MG63 (cell line): ENCODE measurements at regions not wholly inside any gene's neighbourhood (a gene's known extent, or its start where the extent isn't known, plus 50 kb on each side); places are given as distances from the start of the nearest gene placed in this dataset.

Experiments
- DNase-seq: peaks from one replicate; pipeline ENCODE4 v3.0.0-alpha.2; 2020
- H3K27me3 ChIP-seq: fragments of 250-450 bp; sonication (Bioruptor Pico); 2 replicates; pipeline ENCODE4 v1.5.1; 2020; ENCODE audit warnings: mild to moderate bottlenecking, moderate library complexity
- H3K36me3 ChIP-seq: fragments of 250-450 bp; sonication (Bioruptor Pico); 2 replicates; pipeline ENCODE4 v1.5.1; 2020; ENCODE audit warnings: mild to moderate bottlenecking, moderate library complexity
- H3K4me3 ChIP-seq: fragments of 250-450 bp; sonication (Bioruptor Pico); 2 replicates; pipeline ENCODE4 v1.5.1; 2020; ENCODE audit warnings: mild to moderate bottlenecking, moderate library complexity
- H3K9me3 ChIP-seq: fragments of 250-450 bp; sonication (Bioruptor Pico); 2 replicates; pipeline ENCODE4 v1.5.1; 2020; ENCODE audit warnings: mild to moderate bottlenecking, moderate library complexity

DNA sequence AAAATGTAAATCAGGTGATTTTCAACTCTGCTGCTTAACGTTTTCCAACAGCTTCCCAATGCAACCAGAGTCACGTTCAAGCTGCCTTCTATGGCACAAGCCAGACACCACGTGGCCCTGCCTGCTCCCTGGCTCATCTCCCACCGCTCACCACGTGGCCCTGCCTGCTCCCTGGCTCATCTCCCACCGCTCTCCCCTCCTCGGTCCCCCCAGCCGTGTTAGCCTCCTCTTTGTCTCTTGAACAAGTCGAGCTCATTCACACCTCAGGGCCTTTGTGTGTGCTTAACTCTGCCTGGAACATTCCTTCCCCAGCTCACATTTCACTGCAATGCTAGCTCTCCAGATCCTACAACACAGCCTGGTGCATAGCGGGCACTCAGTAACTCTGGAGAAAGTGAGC, 307.6 kb downstream of the CTTN start:
- Histone ChIP-seq H3K27me3 (no peaks in the 10 kb centered on the region), H3K36me3 (no peaks in the 10 kb centered on the region), H3K4me3 (no peak overlapping the region), H3K9me3 (no peaks in the 10 kb centered on the region)
- no peak for DNase-seq

DNA sequence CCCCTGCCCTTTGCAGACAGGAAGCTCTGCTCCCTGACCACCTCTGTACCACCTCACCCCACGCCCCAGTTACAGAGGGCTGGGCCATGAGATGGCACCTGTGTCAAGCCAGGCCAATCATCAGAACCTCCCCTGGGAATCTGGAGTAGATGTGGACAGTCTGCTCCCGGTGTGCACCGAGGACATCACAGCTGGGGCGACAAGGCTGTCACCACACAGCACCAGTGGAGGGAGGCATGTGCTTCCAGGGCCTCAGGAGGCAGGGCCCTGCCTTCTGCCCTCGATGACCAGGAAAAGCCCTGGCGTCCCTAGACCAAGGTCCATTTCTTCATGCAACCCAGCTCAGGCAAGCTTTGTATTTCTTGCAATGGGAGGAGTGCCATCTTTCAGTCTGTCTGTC, 309.5 kb downstream of the CTTN start:
- H3K36me3 ChIP-seq: no peaks in the 10 kb centered on the region
- H3K9me3 ChIP-seq: no peaks in the 10 kb centered on the region
- DNase-seq: no peak
- no peaks in the 10 kb centered on the region for H3K27me3 ChIP-seq
- no peak overlapping the region for H3K4me3 ChIP-seq

DNA sequence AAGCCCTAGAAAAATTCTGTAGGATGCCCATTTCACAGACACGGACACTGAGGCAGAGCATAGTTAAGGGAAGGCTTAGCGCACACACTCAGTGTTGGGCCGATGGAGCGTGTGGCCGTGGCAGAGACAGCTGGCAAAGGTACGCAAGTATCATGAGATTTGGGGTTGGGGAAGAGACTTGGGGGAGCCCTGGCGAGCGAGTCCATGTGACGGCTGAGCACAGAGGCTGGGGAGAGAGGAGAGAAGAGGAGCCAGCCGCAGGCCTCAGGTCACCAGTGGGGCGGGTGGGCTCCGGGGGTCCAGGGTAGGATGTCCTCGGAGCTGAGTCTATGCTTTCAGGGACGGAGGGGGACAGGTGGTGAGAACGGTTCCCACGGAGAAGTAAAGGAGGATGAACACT, 311.3 kb downstream of the CTTN start:
- H3K36me3 ChIP-seq: no peaks in the 10 kb centered on the region
- DNase-seq: no peak
- no peak overlapping the region for H3K4me3 ChIP-seq
- H3K27me3 ChIP-seq: no peaks in the 10 kb centered on the region
- no peaks in the 10 kb centered on the region for H3K9me3 ChIP-seq

DNA sequence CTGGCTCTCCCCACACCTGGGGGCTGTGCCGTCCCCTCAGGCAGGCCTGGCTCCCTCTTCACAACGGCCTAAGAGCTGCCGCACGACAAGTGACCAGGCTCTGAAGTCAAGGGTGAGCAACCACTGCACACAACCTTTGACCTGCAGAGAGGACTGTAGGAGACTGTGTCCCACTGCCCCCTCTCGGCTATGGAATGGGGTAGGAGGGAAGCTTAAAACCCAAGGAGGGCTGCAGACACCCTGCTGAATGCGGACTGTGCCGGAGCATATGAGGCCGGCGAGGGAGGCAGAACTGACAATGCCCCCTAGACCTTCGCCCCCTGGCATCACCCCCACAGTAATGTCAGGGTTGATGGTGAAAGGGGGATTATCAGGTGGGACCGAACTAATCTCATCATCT, 311.9 kb downstream of the CTTN start:
- Histone ChIP-seq H3K4me3 (no peak overlapping the region), H3K36me3 (no peaks in the 10 kb centered on the region), H3K9me3 (no peaks in the 10 kb centered on the region)

DNA sequence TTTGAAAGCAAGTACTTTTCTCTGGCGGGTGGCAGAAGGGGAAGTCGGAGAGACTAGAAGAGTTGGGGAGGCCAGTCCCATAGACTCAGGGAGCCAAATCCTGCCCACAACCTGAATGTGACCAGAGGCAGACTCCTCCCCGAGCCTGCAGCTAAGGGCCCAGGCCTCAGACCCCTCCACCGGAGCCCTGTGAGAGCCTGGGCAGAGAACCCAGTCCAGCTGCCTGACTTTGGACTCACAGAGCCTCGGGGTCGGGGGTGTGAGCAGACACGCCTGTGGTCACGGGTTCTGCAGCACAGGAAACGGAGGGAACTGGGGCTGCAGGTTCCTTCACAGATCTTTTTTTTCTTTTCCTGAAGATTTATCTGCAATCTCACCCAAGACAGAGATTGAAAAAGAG, 312.3 kb downstream of the CTTN start:
- Histone ChIP-seq H3K9me3 (no peaks in the 10 kb centered on the region), H3K4me3 (no peak overlapping the region), H3K27me3 (no peaks in the 10 kb centered on the region), H3K36me3 (no peaks in the 10 kb centered on the region)
- no peak for DNase-seq

More for the DNA sequence above, 311.9 kb downstream of the CTTN start:
- no peaks in the 10 kb centered on the region for H3K27me3 ChIP-seq
- DNase-seq: no peak

DNA sequence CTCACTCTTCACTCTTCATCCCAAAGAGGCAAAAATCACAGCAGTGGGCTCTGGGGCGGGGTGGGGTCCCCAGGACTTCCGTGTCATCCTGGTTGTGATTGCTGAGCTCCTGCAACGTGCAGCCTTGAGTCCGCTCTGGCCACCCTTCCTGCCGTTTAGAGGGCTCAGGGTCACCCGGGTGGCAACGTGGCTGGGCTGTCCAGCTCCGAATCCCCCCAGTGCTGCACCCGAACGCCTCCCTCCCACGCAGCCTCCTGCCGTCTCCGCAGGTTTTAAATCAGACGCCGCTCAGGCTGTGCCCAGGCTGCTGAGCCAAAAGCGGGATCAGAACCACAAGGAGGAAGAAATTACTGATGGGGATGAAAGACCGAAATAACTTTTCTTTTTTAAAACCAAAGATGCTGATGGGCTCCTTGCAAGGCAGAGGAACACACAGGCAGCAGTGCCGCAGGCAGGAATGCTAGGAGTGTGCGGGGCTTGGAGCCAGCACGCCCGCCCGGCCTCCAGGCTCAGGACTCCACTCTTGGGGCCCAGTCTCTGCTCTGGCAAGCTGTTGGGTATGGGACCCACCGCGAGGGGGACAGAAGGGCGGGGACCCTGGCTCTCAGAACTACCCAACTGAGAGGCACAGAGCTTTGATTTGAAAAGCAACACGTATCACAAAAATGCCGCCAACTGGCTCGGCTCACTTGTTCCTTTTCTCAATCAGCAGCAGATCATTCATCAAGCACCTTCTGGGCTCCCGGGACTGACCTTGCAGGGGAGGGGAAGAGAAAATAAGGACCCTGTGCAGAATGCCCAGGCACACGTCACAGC, 313.0 kb downstream of the CTTN start:
- no peak for DNase-seq
- no peaks in the 10 kb centered on the region for H3K9me3 ChIP-seq

DNA sequence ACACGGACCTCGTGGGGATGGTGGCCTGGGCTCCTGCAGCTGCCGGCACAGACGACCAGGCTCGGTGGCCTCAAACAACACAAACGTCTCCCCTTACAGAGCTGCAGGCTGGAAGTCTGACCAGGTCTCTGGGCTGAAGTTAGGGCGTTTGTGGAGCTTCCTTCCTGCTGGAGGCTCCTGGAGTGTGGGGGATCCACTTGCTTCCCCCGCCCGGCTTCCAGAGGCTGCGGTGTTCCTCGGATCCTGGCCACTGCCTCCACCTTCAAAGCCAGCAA, 313.5 kb downstream of the CTTN start:
- Histone ChIP-seq H3K27me3 (no peaks in the 10 kb centered on the region), H3K9me3 (no peaks in the 10 kb centered on the region), H3K36me3 (no peaks in the 10 kb centered on the region), H3K4me3 (no peak overlapping the region)
- no peak for DNase-seq

More for the DNA sequence above, 313.0 kb downstream of the CTTN start:
- Histone ChIP-seq H3K27me3 (no peaks in the 10 kb centered on the region), H3K4me3 (no peak overlapping the region), H3K36me3 (no peaks in the 10 kb centered on the region)

DNA sequence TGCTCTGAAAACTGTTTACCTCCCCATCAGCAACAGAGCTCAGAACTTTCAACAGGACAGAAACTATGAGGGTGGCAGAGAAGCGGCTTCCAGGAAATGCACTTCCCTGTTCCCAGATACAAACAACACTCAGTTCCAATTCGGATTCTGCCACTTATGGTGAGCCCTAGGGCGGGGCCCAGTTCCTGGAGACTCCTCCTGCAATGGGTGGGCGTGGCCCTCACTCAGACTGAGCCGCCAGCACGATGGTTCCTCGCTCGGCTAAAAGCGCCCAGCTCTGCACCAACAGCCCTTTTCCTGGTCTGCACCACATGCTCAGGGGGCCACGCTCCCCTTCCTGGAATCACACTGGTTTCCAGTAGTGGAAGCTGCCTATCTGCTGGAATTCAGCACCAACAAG, 314.1 kb downstream of the CTTN start:
- no peak for DNase-seq
- Histone ChIP-seq H3K4me3 (no peak overlapping the region), H3K9me3 (no peaks in the 10 kb centered on the region), H3K36me3 (no peaks in the 10 kb centered on the region), H3K27me3 (0 out of 2 replicates have a peak, but pooled peaks cover 1% of the 10 kb centered on the region)

DNA sequence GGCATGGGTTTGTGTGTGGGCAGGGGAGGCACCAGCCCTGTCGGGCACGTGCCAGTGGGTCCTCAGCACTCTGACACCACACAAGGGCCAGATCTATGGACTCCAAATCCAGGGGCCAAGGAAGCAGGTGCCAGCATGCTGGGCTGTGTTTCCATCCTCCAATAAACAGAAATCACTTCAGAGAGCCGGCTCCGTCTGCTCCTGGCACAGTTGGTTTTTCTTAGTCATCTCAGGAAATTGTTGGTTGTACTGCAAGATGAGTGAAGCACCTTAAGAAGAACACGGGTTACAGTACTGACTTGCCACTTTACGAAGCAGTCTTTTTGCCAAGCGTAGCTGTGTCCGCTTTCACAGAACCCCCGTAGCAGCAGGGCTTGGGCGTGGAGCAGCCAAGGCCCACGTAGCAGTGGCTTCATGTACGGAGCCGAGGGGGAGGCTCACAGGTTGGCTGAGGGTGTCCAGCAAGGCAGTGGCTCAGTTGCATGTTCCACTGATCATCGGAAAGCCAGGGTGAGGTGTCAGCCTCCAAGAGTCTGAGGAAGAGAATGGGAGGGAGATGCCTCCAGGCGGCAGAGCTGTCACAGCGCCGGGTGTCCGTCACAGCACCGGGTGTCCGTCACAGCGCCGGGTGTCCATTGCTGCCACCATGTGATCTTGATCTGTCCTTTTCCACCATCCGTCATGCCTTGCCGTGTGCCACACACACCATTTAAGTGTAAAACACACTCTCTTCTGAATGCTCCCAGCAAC, 314.9 kb downstream of the CTTN start:
- H3K27me3 ChIP-seq: peaks cover 2% of the 10 kb centered on the region; the same call in 1 of the 2 replicates
- no peaks in the 10 kb centered on the region for H3K36me3 ChIP-seq
- H3K4me3 ChIP-seq: no peak overlapping the region
- DNase-seq: no peak
- no peaks in the 10 kb centered on the region for H3K9me3 ChIP-seq

DNA sequence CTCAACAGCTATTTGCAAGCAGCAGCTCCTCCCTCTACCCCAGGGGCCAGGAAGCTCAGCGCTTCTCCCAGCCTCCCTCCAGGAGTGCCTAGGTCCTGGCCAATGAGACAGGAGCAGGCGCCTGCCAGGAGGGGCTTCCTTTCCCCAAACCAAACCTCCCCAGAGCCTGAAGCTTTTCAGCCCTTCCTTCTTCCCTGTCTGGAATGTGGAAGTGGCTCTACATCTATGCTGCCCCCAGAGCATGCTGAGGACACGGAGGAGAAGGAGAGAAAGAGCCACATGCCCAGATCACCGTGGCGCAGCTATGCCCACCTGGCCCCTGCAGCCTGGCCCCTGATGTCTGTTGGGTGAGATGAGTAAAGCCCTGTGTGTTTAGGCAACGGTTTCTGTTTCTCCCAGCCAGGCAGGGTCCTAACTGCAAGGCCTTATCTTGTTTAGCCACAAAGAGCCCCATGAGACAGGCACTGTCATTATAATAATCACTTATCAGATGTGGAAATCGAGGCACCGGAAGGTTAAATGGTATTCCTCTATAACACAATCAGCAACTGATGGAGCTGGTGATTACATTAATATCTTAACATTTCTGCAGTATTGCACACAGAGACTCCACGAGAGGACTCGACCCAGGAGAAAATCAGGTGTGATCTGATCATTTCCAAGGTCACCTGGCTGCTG, 315.8 kb downstream of the CTTN start:
- Histone ChIP-seq H3K4me3 (no peak overlapping the region), H3K9me3 (no peaks in the 10 kb centered on the region), H3K27me3 (peaks cover 2% of the 10 kb centered on the region; the same call in 1 of the 2 replicates), H3K36me3 (no peaks in the 10 kb centered on the region)
- DNase-seq: no peak

DNA sequence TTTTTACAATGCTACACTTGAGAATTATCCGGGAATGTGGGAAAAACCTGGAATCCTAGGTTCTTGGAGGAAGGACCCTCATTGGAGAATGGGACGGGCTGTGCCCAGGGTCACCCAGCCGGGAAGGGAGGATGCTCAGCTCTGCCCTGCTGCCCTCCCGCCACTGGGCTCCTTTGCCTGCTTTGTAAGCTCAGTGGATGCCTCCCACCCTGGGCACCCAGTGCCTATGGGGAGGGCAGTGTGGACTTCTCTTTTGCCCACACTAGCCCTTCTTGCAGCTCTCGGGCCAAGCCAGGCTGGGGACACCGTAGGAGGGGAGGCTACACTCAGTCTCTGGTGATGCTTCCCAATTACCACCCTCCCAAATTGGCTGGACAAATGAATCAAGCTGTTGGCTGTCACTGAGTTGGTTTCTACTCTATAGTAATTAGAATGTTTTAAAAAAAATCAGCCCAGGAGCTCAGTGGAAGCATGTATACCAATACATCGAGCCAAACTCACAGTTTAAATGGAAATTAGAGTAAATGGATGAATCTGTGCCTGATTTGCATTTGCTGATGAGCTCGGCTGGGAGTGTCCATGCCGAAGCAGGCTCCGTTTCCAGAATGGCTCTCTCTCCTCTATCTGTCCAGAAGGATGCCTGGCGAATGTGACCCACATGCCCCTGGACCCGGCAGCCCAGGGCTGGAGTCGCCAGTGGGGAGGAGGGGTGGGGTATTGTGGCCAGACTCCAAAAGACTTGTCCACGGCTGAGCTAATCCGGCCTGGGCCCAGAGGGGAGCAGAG, 317.0 kb downstream of the CTTN start:
- H3K27me3 ChIP-seq: peaks cover 2% of the 10 kb centered on the region; the same call in 1 of the 2 replicates
- no peak overlapping the region for H3K4me3 ChIP-seq
- H3K9me3 ChIP-seq: no peaks in the 10 kb centered on the region
- no peaks in the 10 kb centered on the region for H3K36me3 ChIP-seq
- no peak for DNase-seq

DNA sequence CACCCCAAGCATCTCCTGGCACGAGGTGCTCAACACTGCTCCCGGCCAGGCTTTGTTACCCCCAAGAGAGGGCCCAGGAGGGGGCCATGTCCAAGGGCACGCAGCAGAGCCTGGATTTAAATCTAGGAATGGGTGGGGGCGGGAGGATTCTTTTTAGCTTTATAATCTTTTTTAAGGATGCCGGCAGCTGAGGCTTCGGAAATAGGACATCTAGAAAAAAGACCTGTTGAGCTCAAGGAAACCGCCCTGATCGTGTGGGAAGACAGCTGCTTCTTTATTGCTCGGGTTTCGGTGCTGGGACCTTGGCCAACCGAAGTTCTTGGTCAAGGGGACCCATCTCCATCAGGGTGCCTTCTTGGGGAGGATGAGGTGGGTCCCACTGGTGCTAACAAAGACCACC, 317.9 kb downstream of the CTTN start:
- Histone ChIP-seq H3K4me3 (no peak overlapping the region), H3K27me3 (peaks cover 2% of the 10 kb centered on the region; the same call in 1 of the 2 replicates), H3K9me3 (no peaks in the 10 kb centered on the region), H3K36me3 (no peaks in the 10 kb centered on the region)
- DNase-seq: no peak

DNA sequence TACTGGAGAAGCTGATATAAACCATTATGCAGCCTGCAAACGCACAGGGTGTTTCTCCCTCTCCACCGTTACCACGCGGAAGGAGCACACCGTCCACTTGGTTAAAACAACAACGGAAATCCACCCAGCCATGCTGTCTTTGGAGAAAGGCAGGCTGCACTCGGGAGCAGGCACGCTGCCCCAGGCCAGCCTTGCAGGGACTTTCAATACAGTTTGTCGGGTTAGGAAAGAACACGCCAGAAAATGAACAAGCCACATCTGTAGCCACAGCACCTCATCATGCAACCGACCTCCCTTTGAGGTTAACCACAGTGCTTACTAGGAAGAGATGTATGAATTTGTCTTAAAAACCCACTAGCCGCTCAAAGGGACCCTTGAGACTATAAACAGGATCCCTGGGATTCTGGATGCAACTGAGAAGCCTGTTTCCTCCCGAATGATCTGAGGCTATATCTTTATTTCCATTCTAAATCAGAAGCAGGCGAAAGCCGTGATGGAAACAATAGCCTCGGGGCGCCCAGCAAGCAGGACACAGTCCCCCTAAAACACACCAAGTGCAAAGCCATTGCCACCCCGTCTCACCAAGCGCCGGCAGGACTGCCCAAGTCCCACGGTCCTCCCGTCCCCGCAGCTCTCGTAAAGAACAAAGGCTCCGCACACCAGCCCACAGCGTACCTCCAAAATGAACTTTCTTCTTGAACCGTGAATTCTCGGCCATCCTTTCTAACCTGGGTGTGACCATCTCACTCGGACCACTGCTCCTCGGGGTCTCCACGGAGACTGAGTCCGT, 318.9 kb downstream of the CTTN start:
- H3K9me3 ChIP-seq: no peaks in the 10 kb centered on the region
- no peak overlapping the region for H3K4me3 ChIP-seq
- DNase-seq: no peak

DNA sequence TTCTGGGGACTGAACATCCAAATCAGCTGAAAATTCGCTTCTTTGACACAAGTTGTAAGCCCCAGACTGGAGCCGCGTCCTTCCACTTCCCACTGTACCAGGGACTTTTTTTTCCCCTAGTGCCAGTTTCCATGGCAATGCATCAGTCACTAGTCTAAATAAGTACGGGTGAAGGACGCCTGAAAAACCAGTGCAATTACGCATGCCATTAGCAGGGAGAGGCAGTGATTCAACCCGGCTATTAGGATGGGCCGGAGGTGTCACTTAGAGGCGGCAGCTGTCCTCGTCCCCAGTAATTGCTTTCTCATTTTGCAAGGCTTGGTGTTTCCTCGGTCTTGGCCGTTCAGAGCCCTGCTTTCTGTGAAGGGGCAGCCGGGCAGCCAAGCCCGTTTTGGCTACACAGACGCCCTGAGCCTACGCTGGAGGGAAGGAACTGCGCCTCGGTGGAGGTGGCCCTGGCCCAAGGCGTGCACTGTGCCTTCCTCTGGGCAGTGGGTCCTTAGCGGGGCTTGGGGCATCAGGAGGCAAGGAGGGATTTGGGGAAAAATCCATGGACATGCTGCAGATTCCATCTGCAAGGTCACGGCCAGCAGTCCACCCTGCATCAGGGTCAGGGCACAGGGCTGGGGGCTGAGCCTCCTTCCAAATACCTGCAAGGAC, 319.7 kb downstream of the CTTN start:
- DNase-seq: no peak
- H3K27me3 ChIP-seq: peaks cover 2% of the 10 kb centered on the region; the same call in 1 of the 2 replicates
- H3K36me3 ChIP-seq: no peaks in the 10 kb centered on the region

More for the DNA sequence above, 318.9 kb downstream of the CTTN start:
- no peaks in the 10 kb centered on the region for H3K36me3 ChIP-seq
- peaks cover 2% of the 10 kb centered on the region; the same call in 1 of the 2 replicates for H3K27me3 ChIP-seq

DNA sequence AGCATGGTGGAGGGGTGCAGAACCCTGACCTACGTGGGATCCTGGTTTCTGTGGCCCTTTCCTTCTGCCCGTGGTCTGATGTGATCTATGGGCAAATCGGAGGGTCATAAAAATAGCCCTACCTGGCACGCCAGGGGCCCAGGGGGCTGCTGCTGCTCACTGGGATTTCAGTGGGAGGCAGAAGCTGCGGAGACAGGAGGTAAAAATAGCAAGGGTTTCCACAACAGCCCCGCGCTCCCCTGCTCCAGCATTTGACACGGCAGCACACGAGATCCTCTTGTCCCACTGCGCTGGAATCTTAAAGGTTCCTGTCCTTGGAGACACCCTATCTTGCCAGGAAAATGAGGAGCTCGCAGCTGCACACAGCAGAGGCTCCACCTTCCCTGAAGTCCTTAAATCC, 321.2 kb downstream of the CTTN start:
- Histone ChIP-seq H3K4me3 (no peak overlapping the region), H3K9me3 (no peaks in the 10 kb centered on the region)
- no peak for DNase-seq

More for the DNA sequence above, 319.7 kb downstream of the CTTN start:
- no peaks in the 10 kb centered on the region for H3K9me3 ChIP-seq
- no peak overlapping the region for H3K4me3 ChIP-seq

More for the DNA sequence above, 321.2 kb downstream of the CTTN start:
- no peaks in the 10 kb centered on the region for H3K36me3 ChIP-seq
- H3K27me3 ChIP-seq: peaks cover 2% of the 10 kb centered on the region; the same call in 1 of the 2 replicates
